Smooth muscle cell (in vitro differentiated cells): ENCODE measurements at regions not wholly inside any gene's neighbourhood (a gene's known extent, or its start where the extent isn't known, plus 50 kb on each side); places are given as distances from the start of the nearest gene placed in this dataset.
A peak's percentile ranks its signal among the peaks of the same experiment; 100 is the strongest.
"Not testable (repeated sequence)": the region's sequence is repeated elsewhere in the genome, so short reads cannot be mapped to it uniquely, and the experiment has no call there.

ENCODE experiments used
- DNase-seq: peaks from one replicate; lab custom pipeline; 2025; ENCODE audit not compliant: unreplicated experiment; lab: John Stamatoyannopoulos, UW
- H2AFZ ChIP-seq: fragments of 200-600 bp; sonication (generic); 2 replicates; pipeline ENCODE4 v1.6.0; 2016; ENCODE audit warnings: antibody characterized with exemption, low read depth, mild to moderate bottlenecking
- H3F3A ChIP-seq: fragments of 200-600 bp; sonication (generic); 2 replicates; pipeline ENCODE4 v1.6.0; 2017; ENCODE audit warnings: antibody characterized with exemption, low read depth
- H3K27ac ChIP-seq: fragments of 200-600 bp; sonication (generic); 2 replicates; pipeline ENCODE4 v1.5.1; 2016; ENCODE audit warnings: low read depth, mild to moderate bottlenecking
- H3K27me3 ChIP-seq: fragments of 200-600 bp; sonication (generic); 2 replicates; pipeline ENCODE4 v1.6.1; 2016; ENCODE audit warnings: low read depth, mild to moderate bottlenecking
- H3K36me3 ChIP-seq: fragments of 200-600 bp; sonication (generic); 2 replicates; pipeline ENCODE4 v1.5.1; 2016; ENCODE audit warnings: low read depth
- H3K4me1 ChIP-seq: fragments of 200-600 bp; sonication (generic); 2 replicates; pipeline ENCODE4 v1.5.1; 2016; ENCODE audit warnings: low read depth
- H3K4me2 ChIP-seq: fragments of 200-600 bp; sonication (generic); 2 replicates; pipeline ENCODE4 v1.6.0; 2016; ENCODE audit warnings: mild to moderate bottlenecking
- H3K4me3 ChIP-seq: fragments of 200-600 bp; sonication (generic); 2 replicates; pipeline ENCODE4 v1.5.1; 2016; ENCODE audit warnings: mild to moderate bottlenecking
- H3K79me2 ChIP-seq: fragments of 200-600 bp; sonication (generic); 2 replicates; pipeline ENCODE4 v1.6.0; 2016; ENCODE audit warnings: low read depth, mild to moderate bottlenecking
- H3K9ac ChIP-seq: fragments of 200-600 bp; sonication (generic); 2 replicates; pipeline ENCODE4 v1.6.0; 2016; ENCODE audit warnings: low read depth
- H3K9me3 ChIP-seq: fragments of 200-600 bp; sonication (generic); replicated peaks from 2 replicates; pipeline ENCODE4 v1.5.1; 2016; ENCODE audit warnings: low read depth
- H4K20me1 ChIP-seq: fragments of 200-600 bp; sonication (generic); 2 replicates; pipeline ENCODE4 v1.6.0; 2016; ENCODE audit warnings: low read depth
- WGBS: methylation state at CpG from one replicate; pipeline ENCODE4 v1.1.7; 2016; ENCODE audit warnings: low lambda C conversion rate; 5-methylcytosine and 5-hydroxymethylcytosine counted together
- TF ChIP-seq, protein P1 (sequence below): fragments of 200-600 bp; sonication (generic); IDR thresholded peaks from 2 replicates; pipeline ENCODE4 v1.5.1; 2017; ENCODE audit warnings: borderline replicate concordance, mild to moderate bottlenecking, antibody characterized with exemption; ENCODE audit not compliant: insufficient read depth, poor library complexity, severe bottlenecking

DNA sequence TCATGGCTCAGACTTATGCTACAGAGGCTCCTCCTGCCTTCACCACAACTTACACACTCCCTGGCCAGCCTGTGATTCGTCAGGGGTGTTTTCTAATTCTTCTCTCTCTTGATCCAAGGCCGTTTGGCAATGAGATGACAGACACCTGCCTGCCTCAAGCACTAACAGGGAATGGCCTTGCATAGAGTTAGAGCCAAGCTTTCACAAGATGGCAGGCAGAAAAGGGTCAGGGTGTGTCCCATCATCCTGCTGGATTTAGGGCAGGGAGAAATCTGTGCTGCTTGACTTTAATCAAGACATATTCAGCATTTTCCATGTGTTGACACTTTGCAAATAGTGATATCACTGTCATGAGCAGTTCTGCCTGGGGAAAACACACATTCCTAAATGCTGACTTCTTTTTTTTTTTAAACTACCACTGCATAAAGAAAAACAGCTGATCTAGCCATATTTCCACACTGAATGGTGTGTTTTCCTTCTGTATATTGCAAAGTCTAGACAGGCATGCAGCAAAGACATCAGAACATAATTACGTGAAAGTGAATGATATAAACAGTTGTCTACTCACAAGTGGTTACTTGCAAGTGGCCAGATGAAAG lies 95.0 kb upstream of the SLC25A48 start:
- Histone ChIP-seq H3F3A (peaks cover 12% of the 10 kb centered on the region), H3K4me2 (peak overlapping the region; percentile 64), H3K9ac (peak overlapping the region; percentile 30), H3K27ac (peak overlapping the region; percentile 83), H3K9me3 (no peaks in the 10 kb centered on the region), H3K27me3 (no peaks in the 10 kb centered on the region), H2AFZ (no peak overlapping the region), H3K4me1 (no peaks in the 10 kb centered on the region), H3K79me2 (no peaks in the 10 kb centered on the region), H3K36me3 (no peaks in the 10 kb centered on the region), H4K20me1 (no peaks in the 10 kb centered on the region), H3K4me3 (no peak overlapping the region)
- 8% methylated on average over 3 of the region's 3 CpGs for WGBS
- TF ChIP-seq, protein P1, sequence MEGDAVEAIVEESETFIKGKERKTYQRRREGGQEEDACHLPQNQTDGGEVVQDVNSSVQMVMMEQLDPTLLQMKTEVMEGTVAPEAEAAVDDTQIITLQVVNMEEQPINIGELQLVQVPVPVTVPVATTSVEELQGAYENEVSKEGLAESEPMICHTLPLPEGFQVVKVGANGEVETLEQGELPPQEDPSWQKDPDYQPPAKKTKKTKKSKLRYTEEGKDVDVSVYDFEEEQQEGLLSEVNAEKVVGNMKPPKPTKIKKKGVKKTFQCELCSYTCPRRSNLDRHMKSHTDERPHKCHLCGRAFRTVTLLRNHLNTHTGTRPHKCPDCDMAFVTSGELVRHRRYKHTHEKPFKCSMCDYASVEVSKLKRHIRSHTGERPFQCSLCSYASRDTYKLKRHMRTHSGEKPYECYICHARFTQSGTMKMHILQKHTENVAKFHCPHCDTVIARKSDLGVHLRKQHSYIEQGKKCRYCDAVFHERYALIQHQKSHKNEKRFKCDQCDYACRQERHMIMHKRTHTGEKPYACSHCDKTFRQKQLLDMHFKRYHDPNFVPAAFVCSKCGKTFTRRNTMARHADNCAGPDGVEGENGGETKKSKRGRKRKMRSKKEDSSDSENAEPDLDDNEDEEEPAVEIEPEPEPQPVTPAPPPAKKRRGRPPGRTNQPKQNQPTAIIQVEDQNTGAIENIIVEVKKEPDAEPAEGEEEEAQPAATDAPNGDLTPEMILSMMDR = no peak
- DNase-seq = no peak

DNA sequence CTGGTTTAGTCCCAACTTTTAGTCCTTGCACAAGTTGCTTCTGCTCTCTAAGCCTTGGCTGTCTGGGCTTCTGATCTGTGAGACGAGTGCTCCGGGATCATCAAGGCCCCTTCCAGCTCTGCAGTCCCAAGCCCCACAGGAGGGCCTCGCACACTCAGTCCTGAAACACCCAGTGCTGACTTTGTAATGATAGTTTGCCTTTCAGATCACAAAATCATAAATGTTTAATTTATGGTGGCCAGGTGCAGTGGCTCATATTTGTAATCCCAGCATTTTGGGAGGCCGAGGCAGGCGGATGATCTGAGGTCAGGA lies 95.9 kb upstream of the SLC25A48 start:
- Histone ChIP-seq H3K4me3 (no peak overlapping the region), H3K36me3 (no peaks in the 10 kb centered on the region), H4K20me1 (no peaks in the 10 kb centered on the region), H3K27me3 (no peaks in the 10 kb centered on the region), H3K9ac (no peak overlapping the region), H3K79me2 (no peaks in the 10 kb centered on the region), H2AFZ (no peak overlapping the region), H3K4me1 (no peaks in the 10 kb centered on the region), H3K4me2 (no peak overlapping the region), H3K27ac (peak overlapping the region; percentile 83), H3F3A (peaks cover 12% of the 10 kb centered on the region), H3K9me3 (no peaks in the 10 kb centered on the region)
- no peak for DNase-seq
- TF ChIP-seq, protein P1 = no peak
- 94% methylated on average over 5 of the region's 5 CpGs for WGBS

DNA sequence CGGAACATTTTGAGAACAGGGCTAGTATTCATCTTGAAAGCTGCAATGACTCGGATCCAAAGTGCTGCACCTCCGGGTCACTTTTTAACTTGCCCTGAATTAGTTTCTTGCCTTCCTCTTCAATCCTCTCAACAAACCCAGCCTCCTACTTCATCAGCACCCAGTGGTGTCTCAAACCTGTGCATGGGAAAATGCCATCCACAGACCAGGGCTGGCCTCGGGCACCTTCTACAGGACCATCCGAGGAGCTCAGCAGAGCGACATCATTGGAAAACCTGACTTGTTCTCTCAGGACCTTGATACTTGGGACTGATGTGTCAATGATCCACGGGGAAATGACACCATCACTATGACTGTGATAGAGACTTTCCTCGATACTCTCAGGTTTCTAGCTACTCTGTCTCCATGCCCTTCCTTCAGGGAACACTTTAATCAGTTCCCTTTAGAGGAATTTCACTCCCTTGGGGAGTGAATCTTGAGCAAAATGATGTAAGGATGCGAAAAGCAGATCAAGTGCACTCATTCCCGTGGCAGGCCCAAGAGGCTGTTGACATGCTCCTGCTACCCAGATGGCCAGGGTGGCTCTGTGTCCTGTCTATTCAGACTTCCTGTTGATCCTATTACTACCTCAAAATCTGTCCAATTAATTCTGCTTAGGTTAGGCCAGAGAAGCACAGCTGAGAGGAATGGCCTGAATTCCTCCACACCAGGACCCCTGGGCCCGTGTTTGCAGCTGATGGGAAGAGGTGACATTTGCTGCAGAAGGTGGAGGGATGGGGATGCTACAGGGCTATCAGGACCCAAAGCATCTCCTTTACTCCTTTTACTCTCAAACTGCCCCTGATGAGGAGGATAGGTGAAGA lies 96.5 kb upstream of the SLC25A48 start:
- whole genome bisulfite sequencing = 88% methylated on average over 11 of the region's 11 CpGs
- Histone ChIP-seq H4K20me1 (no peaks in the 10 kb centered on the region), H3K36me3 (no peaks in the 10 kb centered on the region), H3K27me3 (no peaks in the 10 kb centered on the region), H3K9ac (no peak overlapping the region), H3K4me1 (no peaks in the 10 kb centered on the region), H3K4me3 (no peak overlapping the region), H2AFZ (no peak overlapping the region), H3K9me3 (no peaks in the 10 kb centered on the region), H3K27ac (no peak overlapping the region), H3F3A (peaks cover 12% of the 10 kb centered on the region), H3K79me2 (no peaks in the 10 kb centered on the region), H3K4me2 (no peak overlapping the region)
- DNase-seq = no peak
- TF ChIP-seq, protein P1 = no peak

DNA sequence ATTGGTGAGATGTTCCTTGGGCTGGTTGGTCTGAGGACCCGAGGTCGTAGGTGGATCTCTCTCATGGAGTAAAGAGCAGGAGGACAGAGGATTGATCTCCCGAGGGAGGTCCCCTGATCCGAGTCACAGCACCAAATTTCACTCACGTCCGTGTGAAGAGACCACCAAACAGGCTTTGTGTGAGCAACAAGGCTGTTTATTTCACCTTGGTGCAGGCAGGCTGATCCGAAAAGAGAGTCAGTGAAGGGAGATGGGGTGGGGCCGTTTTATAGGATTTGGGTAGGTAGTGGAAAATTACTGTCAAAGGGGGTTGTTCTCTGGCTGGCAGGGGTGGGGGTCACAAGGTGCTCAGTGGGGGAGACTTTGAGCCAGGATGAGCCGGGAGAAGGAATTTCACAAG lies 97.5 kb upstream of the SLC25A48 start:
- H2AFZ ChIP-seq, H3K27ac ChIP-seq, H3K4me3 ChIP-seq, H3K27me3 ChIP-seq, H3K9ac ChIP-seq, H3K36me3 ChIP-seq, H4K20me1 ChIP-seq, H3K9me3 ChIP-seq, H3K79me2 ChIP-seq, H3K4me2 ChIP-seq, DNase-seq, H3K4me1 ChIP-seq: not testable (repeated sequence)
- H3F3A ChIP-seq = peaks cover 12% of the 10 kb centered on the region
- 73% methylated on average over 9 of the region's 9 CpGs for WGBS
